B cell (primary cell): ENCODE measurements at regions not wholly inside any gene's neighbourhood (a gene's known extent, or its start where the extent isn't known, plus 50 kb on each side); places are given as distances from the start of the nearest gene placed in this dataset.

Source experiments
- ATAC-seq: fragments of 200-7000 bp; cut with Tn5 transposase; one replicate; pipeline ENCODE4 v1.10.0; 2021; ENCODE audit warnings: low read depth, mild to moderate bottlenecking, moderate number of reproducible peaks, moderate library complexity
- CTCF ChIA-PET: fragments of 350-600 bp; sonication (Branson Sonifier 250); formaldehyde crosslinking; loops from one replicate; lab custom pipeline; 2021; ENCODE audit warnings: antibody characterized with exemption, inconsistent platforms; lab: Charles Lee
- POLR2A ChIA-PET: fragments of 350-600 bp; sonication (Branson Sonifier 250); formaldehyde crosslinking; loops from one replicate; lab custom pipeline; 2021; ENCODE audit warnings: antibody characterized with exemption; lab: Charles Lee
- DNase-seq: peaks from one replicate; pipeline ENCODE4 v3.0.0; 2013
- H2AFZ ChIP-seq: 2 replicates; pipeline ENCODE4 v1.6.1; 2012; ENCODE audit warnings: mild to moderate bottlenecking, low read depth, low read length; ENCODE audit not compliant: insufficient read depth, poor library complexity, severe bottlenecking
- H3K27ac ChIP-seq, 2 donors: 1 replicate in 1 of 2; 2 replicates in 1 of 2; pipeline ENCODE4 v1.5.1; 2012 to 2013; ENCODE audit warnings: low read length in 2 of 2, mild to moderate bottlenecking in 2 of 2, moderate library complexity in 1 of 2
- H3K27me3 ChIP-seq, 4 experiments: fragments of 200-600 bp in 1 of 4; sonication (generic) in 1 of 4; replicated peaks in 1 of 4; 1 replicate in 2 of 4; 2 replicates in 2 of 4; pipeline versions ENCODE4 v1.6.1 to v1.7.0; 2013 to 2016; ENCODE audit warnings: low read length in 3 of 4, mild to moderate bottlenecking in 2 of 4, mixed read lengths in 1 of 4, moderate library complexity in 1 of 4; ENCODE audit not compliant: insufficient read depth in 4 of 4, control insufficient read depth in 3 of 4; ENCODE audit errors: control extremely low read depth in 1 of 4
- H3K36me3 ChIP-seq, 2 experiments: replicated peaks in 1 of 2; 1 replicate in 1 of 2; 2 replicates in 1 of 2; pipeline versions ENCODE4 v1.6.1 to v1.7.1; 2013; ENCODE audit warnings: low read length in 1 of 2; ENCODE audit not compliant: insufficient read depth in 2 of 2, control insufficient read depth in 1 of 2; ENCODE audit errors: control extremely low read depth in 1 of 2, extremely low read depth in 1 of 2
- H3K4me1 ChIP-seq, 2 donors: fragments of 200-600 bp in 1 of 2; sonication (generic) in 1 of 2; 1 replicate in 1 of 2; 2 replicates in 1 of 2; pipeline versions ENCODE4 v1.5.1 to v1.6.1; 2013 to 2017; ENCODE audit warnings: low read length in 2 of 2; ENCODE audit not compliant: control insufficient read depth in 2 of 2, insufficient read depth in 2 of 2
- H3K4me2 ChIP-seq: replicated peaks from 2 replicates; pipeline ENCODE3; 2012; ENCODE audit warnings: mild to moderate bottlenecking, low read depth, low read length; ENCODE audit not compliant: poor library complexity, severe bottlenecking
- H3K4me3 ChIP-seq, 5 experiments: fragments of 200-600 bp in 1 of 5; sonication (generic) in 1 of 5; 1 replicate in 3 of 5; 2 replicates in 2 of 5; pipeline versions ENCODE4 v1.5.1 to v1.7.0; 2011 to 2016; ENCODE audit warnings: low read length in 4 of 5, mild to moderate bottlenecking in 4 of 5, low read depth in 2 of 5, control low read depth in 1 of 5, moderate library complexity in 1 of 5; ENCODE audit not compliant: insufficient read depth in 1 of 5; ENCODE audit errors: control extremely low read depth in 1 of 5, extremely low read depth in 1 of 5
- H3K79me2 ChIP-seq: fragments of 200-600 bp; sonication (generic); one replicate; pipeline ENCODE4 v1.6.0; 2016; ENCODE audit warnings: low read length; ENCODE audit not compliant: control insufficient read depth, insufficient read depth
- H3K9ac ChIP-seq: fragments of 200-600 bp; sonication (generic); 2 replicates; pipeline ENCODE4 v1.6.1; 2017; ENCODE audit warnings: mild to moderate bottlenecking, low read length, moderate library complexity
- H3K9me3 ChIP-seq, 3 donors: one replicate each; pipeline versions ENCODE4 v1.6.1 to v1.7.1; 2013; ENCODE audit warnings: low read length in 2 of 3; ENCODE audit not compliant: control insufficient read depth in 2 of 3, insufficient read depth in 1 of 3; ENCODE audit errors: control extremely low read depth in 1 of 3
- H4K20me1 ChIP-seq: 2 replicates; pipeline ENCODE4 v1.6.0; 2012; ENCODE audit warnings: mild to moderate bottlenecking, low read length; ENCODE audit not compliant: insufficient read depth, control insufficient read depth, poor library complexity, severe bottlenecking
- H3K27ac Mint-ChIP-seq: one replicate; pipeline ENCODE4 v1.8.0; 2021; ENCODE audit warnings: mixed read lengths
- H3K27me3 Mint-ChIP-seq: one replicate; pipeline ENCODE4 v1.8.0; 2021; ENCODE audit warnings: mixed read lengths
- H3K4me1 Mint-ChIP-seq: one replicate; pipeline ENCODE4 v1.8.0; 2021; ENCODE audit warnings: mixed read lengths
- H3K4me3 Mint-ChIP-seq: one replicate; pipeline ENCODE4 v1.8.0; 2021; ENCODE audit warnings: mixed read lengths
- H3K9me3 Mint-ChIP-seq: one replicate; pipeline ENCODE4 v1.8.0; 2022; ENCODE audit warnings: mixed read lengths; ENCODE audit not compliant: insufficient read depth
- EZH2 ChIP-seq: IDR thresholded peaks from 2 replicates; pipeline ENCODE4 v1.6.1; 2012; ENCODE audit warnings: borderline replicate concordance, low read depth, mild to moderate bottlenecking, moderate library complexity, low read length; ENCODE audit not compliant: insufficient read depth, poor library complexity, severe bottlenecking
- WGBS: methylation state at CpG from one replicate; pipeline ENCODE4 v1.1.5; 2013; ENCODE audit warnings: missing lambda C conversion rate; ENCODE audit not compliant: insufficient coverage; 5-methylcytosine and 5-hydroxymethylcytosine counted together
- intact Hi-C: fragments of 100-400 bp; cut with micrococcal nuclease; formaldehyde crosslinking; loops from one replicate; pipeline ENCODE4 v1.10.0; 2022
- TF ChIP-seq, protein P1 (sequence below): fragments of 200-600 bp; IDR thresholded peaks from one replicate; pipeline ENCODE4 v1.8.0; 2022; ENCODE audit warnings: antibody characterized with exemption, mild to moderate bottlenecking

DNA sequence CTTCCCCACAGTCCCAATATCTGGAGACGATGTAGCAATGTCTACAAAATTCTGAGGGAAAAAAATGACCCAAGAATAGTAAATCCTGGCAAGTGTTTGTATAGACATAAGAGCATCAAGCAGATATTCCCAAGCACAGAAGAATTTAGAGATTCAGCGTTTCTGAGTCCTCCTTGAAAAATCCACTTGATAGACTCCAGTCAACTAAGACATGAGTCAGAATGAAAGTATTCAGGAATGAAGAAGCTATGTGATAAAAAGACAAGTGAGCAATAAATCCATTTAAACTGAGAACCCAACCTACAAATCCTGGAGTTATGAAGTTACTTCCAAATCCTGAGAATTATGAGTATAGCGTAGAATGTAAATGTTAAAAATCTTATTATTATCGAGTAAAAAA is 86.1 kb upstream of the NPY start:
- H3K4me2 ChIP-seq = no peak overlapping the region
- no peaks in the 10 kb centered on the region for H4K20me1 ChIP-seq
- H3K27ac ChIP-seq = no peak overlapping the region
- POLR2A ChIA-PET = no interaction called here
- DNase-seq (no peak), ATAC-seq (no peak)
- H3K4me3 ChIP-seq = no peak overlapping the region
- H3K79me2 ChIP-seq = no peaks in the 10 kb centered on the region
- no peaks in the 10 kb centered on the region for H3K36me3 ChIP-seq
- Mint-ChIP-seq H3K4me3 (no peak overlapping the region), H3K4me1 (no peaks in the 10 kb centered on the region), H3K27me3 (peaks cover 4% of the 10 kb centered on the region), H3K9me3 (no peaks in the 10 kb centered on the region), H3K27ac (no peak overlapping the region)
- intact Hi-C loops = no loop called here
- H3K9ac ChIP-seq = no peak overlapping the region
- no peak overlapping the region for H2AFZ ChIP-seq
- no CpG with 5 or more reads among the region's 4 CpGs for WGBS
- no peaks in the 10 kb centered on the region for H3K4me1 ChIP-seq
- no peaks in the 10 kb centered on the region for H3K27me3 ChIP-seq
- CTCF ChIA-PET = no interaction called here
- H3K9me3 ChIP-seq = no peaks in the 10 kb centered on the region
- TF ChIP-seq EZH2 = no peak
- TF ChIP-seq, protein P1, sequence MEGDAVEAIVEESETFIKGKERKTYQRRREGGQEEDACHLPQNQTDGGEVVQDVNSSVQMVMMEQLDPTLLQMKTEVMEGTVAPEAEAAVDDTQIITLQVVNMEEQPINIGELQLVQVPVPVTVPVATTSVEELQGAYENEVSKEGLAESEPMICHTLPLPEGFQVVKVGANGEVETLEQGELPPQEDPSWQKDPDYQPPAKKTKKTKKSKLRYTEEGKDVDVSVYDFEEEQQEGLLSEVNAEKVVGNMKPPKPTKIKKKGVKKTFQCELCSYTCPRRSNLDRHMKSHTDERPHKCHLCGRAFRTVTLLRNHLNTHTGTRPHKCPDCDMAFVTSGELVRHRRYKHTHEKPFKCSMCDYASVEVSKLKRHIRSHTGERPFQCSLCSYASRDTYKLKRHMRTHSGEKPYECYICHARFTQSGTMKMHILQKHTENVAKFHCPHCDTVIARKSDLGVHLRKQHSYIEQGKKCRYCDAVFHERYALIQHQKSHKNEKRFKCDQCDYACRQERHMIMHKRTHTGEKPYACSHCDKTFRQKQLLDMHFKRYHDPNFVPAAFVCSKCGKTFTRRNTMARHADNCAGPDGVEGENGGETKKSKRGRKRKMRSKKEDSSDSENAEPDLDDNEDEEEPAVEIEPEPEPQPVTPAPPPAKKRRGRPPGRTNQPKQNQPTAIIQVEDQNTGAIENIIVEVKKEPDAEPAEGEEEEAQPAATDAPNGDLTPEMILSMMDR = no peak

DNA sequence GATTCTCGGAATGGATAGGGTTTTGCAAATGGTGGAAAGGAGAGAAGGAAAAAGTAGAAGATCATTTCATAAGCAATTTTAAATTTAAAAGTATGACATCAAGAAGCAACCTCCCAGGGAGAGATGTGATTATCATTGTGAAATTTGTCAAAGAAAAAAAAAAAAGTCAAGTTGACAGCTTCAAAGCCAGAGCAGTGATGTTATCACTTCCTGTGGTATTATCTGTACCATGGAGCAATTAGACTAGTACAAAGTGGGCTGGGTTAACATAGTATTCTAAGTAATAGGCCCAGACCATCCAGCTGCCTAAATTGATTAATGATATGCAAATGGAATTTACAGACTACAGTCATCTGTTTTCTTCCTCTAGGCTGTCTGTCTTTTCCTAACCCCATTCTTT is 84.0 kb upstream of the NPY start:
- H3K27ac ChIP-seq = no peak overlapping the region
- no peaks in the 10 kb centered on the region for H3K4me1 Mint-ChIP-seq
- ChIA-PET CTCF (no interaction called here), POLR2A (no interaction called here)
- no peak overlapping the region for H3K9ac ChIP-seq
- no CpG with 5 or more reads among the region's 1 CpG for WGBS
- peaks cover 6% of the 10 kb centered on the region for H3K27me3 Mint-ChIP-seq
- no peak for TF ChIP-seq EZH2
- TF ChIP-seq, protein P1 = no peak
- H3K36me3 ChIP-seq = no peaks in the 10 kb centered on the region
- H2AFZ ChIP-seq = no peak overlapping the region
- no peak for DNase-seq
- no peaks in the 10 kb centered on the region for H3K79me2 ChIP-seq
- H3K4me1 ChIP-seq = no peaks in the 10 kb centered on the region
- H3K9me3 ChIP-seq = no peaks in the 10 kb centered on the region
- H3K4me3 ChIP-seq = no peak overlapping the region
- no peaks in the 10 kb centered on the region for H4K20me1 ChIP-seq
- no peaks in the 10 kb centered on the region for H3K27me3 ChIP-seq
- no peak overlapping the region for H3K27ac Mint-ChIP-seq
- no peak for ATAC-seq
- no peak overlapping the region for H3K4me2 ChIP-seq
- no peaks in the 10 kb centered on the region for H3K9me3 Mint-ChIP-seq
- no peak overlapping the region for H3K4me3 Mint-ChIP-seq
- intact Hi-C loops = no loop called here
